ENCODE measurements at regions not wholly inside any gene's neighbourhood (a gene's known extent, or its start where the extent isn't known, plus 50 kb on each side); places are given as distances from the start of the nearest gene placed in this dataset.

GRCh38 chr20:40861427-40862008, 167.1 kb upstream of the TOP1 start:
- ChIA-PET POLR2A (no interaction called here), CTCF (no interaction called here)
- H2AFZ ChIP-seq (ENCODE audit: low read depth, low read length), result no peak overlapping the region
- no peak overlapping the region for H3K4me2 ChIP-seq (ENCODE audit: insufficient read depth, low read length)
- no peaks in the 10 kb centered on the region for H4K20me1 ChIP-seq (replicated peaks; ENCODE audit: control insufficient read depth, extremely low read depth, insufficient read depth, low read length)
- TF ChIP-seq MAX (IDR thresholded peaks at IDR 0.05; ENCODE audit: insufficient read depth, insufficient read length) (no peak), JUN (IDR thresholded peaks at IDR 0.05; ENCODE audit: borderline replicate concordance, insufficient read depth, insufficient read length, low read depth) (no peak), POLR2A (IDR thresholded peaks at IDR 0.05; ENCODE audit: low read depth, low read length) (no peak), FOS (IDR thresholded peaks at IDR 0.05; ENCODE audit: borderline replicate concordance, insufficient read depth, low read length) (no peak)
- intact Hi-C loops (cut with micrococcal nuclease) (no loop called here), dilution Hi-C loops (cut with MboI; ENCODE audit: extremely low pct_ligation_motif_present, low sequenced_read_pairs) (no loop called here)
- no peak for FAIRE-seq
- H3K4me1 ChIP-seq (ENCODE audit: control insufficient read depth, extremely low read depth, insufficient read depth, low read length), result no peaks in the 10 kb centered on the region
- no peak overlapping the region for H3K27ac ChIP-seq (ENCODE audit: insufficient read depth, low read depth, low read length)
- BruUV-seq (replicated peaks), result no TSS peak
- no peaks in the 10 kb centered on the region for H3K36me3 ChIP-seq (ENCODE audit: control insufficient read depth in 2 of 2, extremely low read depth in 1 of 2, insufficient read depth in 2 of 2, low read length in 2 of 2)
- no peak overlapping the region for H3K4me3 ChIP-seq (replicated peaks in 1 of 3; ENCODE audit: insufficient read depth in 1 of 3, low read depth in 1 of 3, low read length in 3 of 3)
- no peaks in the 10 kb centered on the region for H3K27me3 ChIP-seq (ENCODE audit: control insufficient read depth in 2 of 2, insufficient read depth in 2 of 2, low read length in 2 of 2)
- no peaks in the 10 kb centered on the region for H3K9me1 ChIP-seq (replicated peaks; ENCODE audit: control insufficient read depth, extremely low read depth, insufficient read depth, low read length)
- no peak overlapping the region for H3K9ac ChIP-seq (replicated peaks; ENCODE audit: extremely low read depth, insufficient read depth, low read length)
- no peaks in the 10 kb centered on the region for H3K79me2 ChIP-seq (ENCODE audit: control insufficient read depth, insufficient read depth, low read length)
- no peak for DNase-seq (ENCODE audit: low read depth, low spot score)
- H3K9me3 ChIP-seq (replicated peaks; ENCODE audit: control insufficient read depth, insufficient read depth, low read length), result no peaks in the 10 kb centered on the region

- CTCF ChIA-PET, result no interaction called here
- Histone ChIP-seq H3K27ac (ENCODE audit: insufficient read depth, low read depth, low read length) (no peak overlapping the region), H2AFZ (ENCODE audit: low read depth, low read length) (no peak overlapping the region), H4K20me1 (replicated peaks; ENCODE audit: control insufficient read depth, extremely low read depth, insufficient read depth, low read length) (no peaks in the 10 kb centered on the region), H3K27me3 (ENCODE audit: control insufficient read depth in 2 of 2, insufficient read depth in 2 of 2, low read length in 2 of 2) (no peaks in the 10 kb centered on the region), H3K9me1 (replicated peaks; ENCODE audit: control insufficient read depth, extremely low read depth, insufficient read depth, low read length) (no peaks in the 10 kb centered on the region), H3K9me3 (replicated peaks; ENCODE audit: control insufficient read depth, insufficient read depth, low read length) (no peaks in the 10 kb centered on the region), H3K4me2 (ENCODE audit: insufficient read depth, low read length) (no peak overlapping the region), H3K4me3 (replicated peaks in 1 of 3; ENCODE audit: insufficient read depth in 1 of 3, low read depth in 1 of 3, low read length in 3 of 3) (no peak overlapping the region), H3K36me3 (ENCODE audit: control insufficient read depth in 2 of 2, extremely low read depth in 1 of 2, insufficient read depth in 2 of 2, low read length in 2 of 2) (no peaks in the 10 kb centered on the region), H3K79me2 (ENCODE audit: control insufficient read depth, insufficient read depth, low read length) (no peaks in the 10 kb centered on the region), H3K9ac (replicated peaks; ENCODE audit: extremely low read depth, insufficient read depth, low read length) (no peak overlapping the region), H3K4me1 (ENCODE audit: control insufficient read depth, extremely low read depth, insufficient read depth, low read length) (no peaks in the 10 kb centered on the region)
- BruUV-seq (replicated peaks), result no TSS peak
- intact Hi-C loops (cut with micrococcal nuclease), result no loop called here
- dilution Hi-C loops (cut with MboI; ENCODE audit: extremely low pct_ligation_motif_present, low sequenced_read_pairs), result no loop called here
- FAIRE-seq, result no peak
- POLR2A ChIA-PET, result no interaction called here
- TF ChIP-seq JUN (IDR thresholded peaks at IDR 0.05; ENCODE audit: borderline replicate concordance, insufficient read depth, insufficient read length, low read depth) (no peak), CTCF (IDR thresholded peaks at IDR 0.05; ENCODE audit: extremely low read depth in 1 of 2, insufficient read depth in 1 of 2, low read depth in 1 of 2, low read length in 2 of 2) (no peak), FOS (IDR thresholded peaks at IDR 0.05; ENCODE audit: borderline replicate concordance, insufficient read depth, low read length) (no peak), GATA2 (IDR thresholded peaks at IDR 0.05; ENCODE audit: insufficient read depth, insufficient read length, low read depth, low read length) (no peak), MYC (IDR thresholded peaks at IDR 0.05; ENCODE audit: low read depth, low read length) (no peak), MAX (IDR thresholded peaks at IDR 0.05; ENCODE audit: insufficient read depth, insufficient read length) (no peak)
- no peak for DNase-seq (ENCODE audit: low read depth, low spot score)
These were observed 165.2 kb upstream of the TOP1 start for GRCh38 chr20:40863355-40863919.
